NCI-H1436 treated with DMSO at 0.1 percent for 48 hours (cell line): ENCODE measurements at regions not wholly inside any gene's neighbourhood (a gene's known extent, or its start where the extent isn't known, plus 50 kb on each side); places are given as distances from the start of the nearest gene placed in this dataset.
"Not testable (repeated sequence)": the region's sequence is repeated elsewhere in the genome, so short reads cannot be mapped to it uniquely, and the experiment has no call there.

Experiments used
- DNase-seq: peaks from one replicate; lab custom pipeline; 2025; lab: John Stamatoyannopoulos, UW

DNA sequence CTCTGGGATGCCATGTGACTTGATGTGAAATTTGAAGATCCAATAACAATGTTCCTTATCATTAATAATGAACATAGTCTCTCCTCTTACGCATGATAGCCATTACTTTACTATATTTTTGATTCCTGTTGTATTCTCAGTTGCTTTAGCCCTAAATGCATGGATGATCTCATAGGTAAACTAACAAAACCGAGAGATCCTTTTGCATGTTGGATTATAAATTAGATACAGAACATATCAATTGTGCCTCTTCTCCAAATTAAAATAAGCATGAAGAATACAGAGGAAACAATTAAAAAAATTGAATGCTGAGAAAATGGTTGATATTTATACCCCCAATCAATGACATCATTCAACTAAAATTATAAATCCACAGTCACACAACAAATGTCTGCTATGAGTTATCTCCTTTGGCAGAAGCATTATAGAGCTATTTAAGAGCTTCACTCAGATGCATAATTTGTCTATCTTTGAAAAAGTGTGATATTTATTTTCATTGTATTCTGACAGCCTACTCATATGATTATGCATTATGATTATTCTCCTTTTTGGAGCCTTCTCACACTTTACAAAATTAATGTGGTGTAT is 386.4 kb upstream of the STXBP6 start:
- no peak for DNase-seq

DNA sequence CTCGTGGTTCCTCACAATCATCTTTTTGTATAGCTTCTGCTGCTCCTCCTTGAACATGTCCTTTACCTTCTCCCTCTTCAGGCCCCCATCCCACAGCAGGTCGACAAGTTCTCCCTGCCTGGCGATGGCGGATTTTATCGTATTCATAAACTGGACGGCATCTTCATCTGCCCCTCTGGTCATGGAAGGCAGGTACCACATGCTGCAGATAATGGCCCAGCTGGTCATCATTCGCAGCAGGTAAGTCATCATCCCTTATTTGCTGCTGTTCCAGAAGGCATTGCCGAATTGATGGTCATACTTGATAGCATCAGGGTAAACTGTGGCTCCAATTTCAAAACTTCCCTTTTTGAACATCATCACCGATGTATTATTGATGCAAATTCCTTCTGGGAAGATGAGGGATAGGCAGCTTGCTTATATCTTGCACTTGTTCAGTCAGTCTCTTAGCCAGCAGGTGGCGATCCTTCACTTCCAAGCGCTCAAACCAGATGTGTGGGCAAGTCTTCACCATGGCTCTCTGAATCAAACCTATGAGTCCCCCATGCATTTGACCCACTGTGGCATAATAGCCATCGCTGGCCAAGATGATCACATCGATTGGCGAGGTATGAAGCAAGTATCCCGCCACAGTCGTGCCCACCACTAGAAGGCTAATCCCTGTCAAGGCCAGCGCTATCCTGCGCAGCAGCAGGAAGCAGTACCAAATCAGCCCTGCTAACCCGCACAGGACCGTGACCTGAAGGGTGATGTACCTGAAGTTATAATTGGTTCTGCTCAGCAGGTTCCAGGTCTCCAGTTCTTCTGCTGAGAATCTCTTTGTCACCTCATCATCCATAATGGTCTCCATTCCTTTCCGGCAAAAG is 381.5 kb upstream of the STXBP6 start:
- no peak for DNase-seq

DNA sequence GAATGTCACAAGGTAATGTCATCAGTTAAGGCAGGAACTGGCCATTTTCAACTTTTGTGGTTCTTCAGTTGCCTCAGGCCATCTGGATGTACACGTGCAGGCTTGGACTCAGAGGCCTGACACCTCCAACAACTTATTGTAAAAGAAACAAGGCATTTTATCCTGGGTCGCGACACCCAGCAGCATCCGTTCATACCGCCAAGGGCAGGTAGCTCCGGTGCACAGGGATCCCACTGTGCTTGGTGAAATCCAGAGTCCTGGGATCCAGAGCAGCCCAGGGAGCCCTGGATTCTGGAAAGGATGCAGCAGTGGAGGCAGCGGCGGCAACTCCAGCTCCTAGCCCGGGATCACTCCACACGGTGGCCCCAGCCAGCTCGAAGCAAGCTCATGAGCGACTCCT is 380.9 kb upstream of the STXBP6 start:
- DNase-seq, result no peak

DNA sequence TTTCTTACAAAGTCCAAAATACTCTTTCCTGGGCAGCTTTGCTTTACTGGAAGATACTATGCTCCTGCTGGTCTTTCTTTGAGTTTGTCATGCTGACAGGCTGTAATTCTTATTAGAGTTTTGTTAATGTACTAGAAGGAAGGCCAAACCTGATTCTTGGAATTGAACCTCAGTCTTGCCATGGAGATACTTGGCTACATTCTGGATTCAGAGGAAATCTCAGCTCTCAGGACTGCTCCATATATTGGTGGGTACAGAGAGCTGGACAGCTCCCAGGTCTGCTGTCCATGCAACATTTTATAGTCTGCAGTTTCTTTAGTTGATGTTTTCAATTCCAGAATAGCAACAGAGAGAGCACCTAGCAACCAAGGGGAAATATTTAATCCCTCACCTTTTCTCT is 363.1 kb upstream of the STXBP6 start:
- DNase-seq, result no peak

DNA sequence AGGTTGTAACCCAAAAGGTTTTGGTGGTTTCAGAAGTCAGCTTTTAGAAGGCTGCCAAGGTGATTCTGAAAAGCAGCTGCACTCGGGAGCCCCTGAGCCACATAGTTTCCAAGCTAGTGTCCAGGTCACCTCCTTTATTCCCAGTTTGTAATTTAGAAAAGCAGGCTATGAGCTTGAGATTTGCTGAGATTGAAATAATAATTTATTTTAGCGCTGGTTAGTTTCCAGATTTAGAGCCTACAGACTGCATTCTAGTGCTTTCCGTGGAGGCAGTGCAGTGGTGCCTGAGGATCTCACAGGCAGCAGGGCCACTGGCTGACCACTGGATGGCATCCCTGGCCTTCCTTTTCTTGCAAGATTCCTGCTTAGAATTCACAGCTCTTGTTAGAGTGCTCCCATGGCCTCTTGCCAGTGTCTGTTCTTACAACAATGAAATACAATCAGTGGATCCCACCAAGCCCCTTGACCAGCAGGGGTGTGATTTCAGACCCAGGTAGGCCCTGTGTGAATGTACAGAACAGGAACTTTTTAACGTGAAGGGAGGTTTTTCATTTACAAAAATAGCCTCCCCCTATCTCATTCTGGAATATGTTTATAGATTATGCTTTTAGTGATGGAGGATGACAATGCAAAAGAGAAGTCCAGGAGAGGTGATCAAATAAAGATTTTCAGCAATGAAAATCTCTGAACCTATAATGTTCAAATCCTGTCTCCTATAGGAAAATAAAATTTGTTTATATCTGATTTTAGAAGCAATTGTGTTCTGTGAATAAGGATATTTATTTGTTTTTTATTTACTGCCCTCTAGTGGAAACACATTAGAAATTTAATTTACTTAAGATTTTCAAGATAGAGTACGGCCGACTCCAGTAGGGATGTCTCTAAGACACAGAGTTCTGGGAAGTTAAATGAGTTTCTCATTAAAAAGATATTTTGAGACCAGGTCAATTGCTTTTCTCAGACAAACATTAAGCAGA is 362.1 kb upstream of the STXBP6 start:
- no peak for DNase-seq

DNA sequence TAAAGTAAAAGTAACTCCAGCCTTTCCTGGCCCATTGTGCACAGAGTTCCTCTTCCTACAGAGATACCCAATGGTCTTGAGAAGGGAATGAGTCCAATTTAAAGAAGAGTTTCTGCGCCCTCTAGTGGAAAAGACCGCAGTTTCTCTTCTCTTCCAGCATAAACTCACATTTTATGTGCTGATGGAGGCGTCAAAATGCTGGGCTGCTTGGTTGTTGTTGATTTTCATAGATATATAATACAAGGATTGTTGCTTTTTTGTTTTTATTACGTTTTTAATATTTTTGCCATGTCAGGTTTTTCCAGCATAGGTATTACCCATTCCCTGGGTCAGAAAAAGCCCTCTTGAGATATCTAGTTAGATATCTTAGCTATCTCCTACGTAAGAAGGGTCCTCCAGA is 356.9 kb upstream of the STXBP6 start:
- DNase-seq, result no peak

DNA sequence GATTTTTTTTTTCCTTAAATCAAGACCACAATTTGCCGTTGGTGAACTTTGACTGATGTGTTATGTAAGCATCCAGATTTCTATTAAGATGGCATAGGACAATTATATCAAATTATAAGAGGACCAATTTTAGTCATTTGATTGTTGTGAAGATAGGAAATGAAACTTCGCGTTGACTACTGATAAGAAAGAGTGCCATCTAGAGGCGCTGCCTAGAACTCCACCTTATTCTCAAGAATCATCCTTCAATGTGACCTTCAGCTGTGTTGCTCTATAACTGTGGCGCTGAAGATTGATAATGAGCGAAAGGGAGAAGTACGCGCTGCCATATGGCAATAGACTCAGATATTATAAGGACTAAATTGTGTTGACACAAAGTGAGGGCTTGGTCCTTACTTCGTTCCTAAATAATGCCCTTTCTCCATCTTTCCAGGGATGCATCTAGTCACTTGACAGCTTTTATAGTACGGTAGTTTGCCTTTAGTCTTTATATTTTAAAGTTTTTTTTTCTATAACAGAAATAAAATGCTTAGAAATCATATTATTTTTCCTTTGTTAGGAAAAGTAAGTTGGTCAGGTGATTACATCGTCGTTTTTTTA is 350.8 kb upstream of the STXBP6 start:
- DNase-seq, result no peak

DNA sequence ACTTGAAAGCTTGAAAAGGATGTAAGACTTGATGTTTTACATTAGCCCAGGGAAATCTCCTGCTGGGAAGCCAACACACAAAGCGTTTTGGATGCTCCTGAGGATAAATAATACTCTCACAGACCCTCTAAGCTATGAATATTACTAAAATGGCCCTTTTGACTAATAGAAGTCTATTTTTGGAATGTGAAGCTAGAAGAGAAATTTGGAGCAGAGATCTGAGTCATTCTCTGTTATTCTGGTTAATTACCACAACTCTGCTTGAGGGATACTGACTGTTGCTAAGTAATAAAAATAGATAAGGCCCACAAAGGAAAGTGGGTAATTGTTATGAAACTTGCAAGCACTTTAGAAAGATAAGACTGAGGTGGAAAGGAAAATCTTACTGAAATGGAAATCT is 346.2 kb upstream of the STXBP6 start:
- DNase-seq, result no peak

DNA sequence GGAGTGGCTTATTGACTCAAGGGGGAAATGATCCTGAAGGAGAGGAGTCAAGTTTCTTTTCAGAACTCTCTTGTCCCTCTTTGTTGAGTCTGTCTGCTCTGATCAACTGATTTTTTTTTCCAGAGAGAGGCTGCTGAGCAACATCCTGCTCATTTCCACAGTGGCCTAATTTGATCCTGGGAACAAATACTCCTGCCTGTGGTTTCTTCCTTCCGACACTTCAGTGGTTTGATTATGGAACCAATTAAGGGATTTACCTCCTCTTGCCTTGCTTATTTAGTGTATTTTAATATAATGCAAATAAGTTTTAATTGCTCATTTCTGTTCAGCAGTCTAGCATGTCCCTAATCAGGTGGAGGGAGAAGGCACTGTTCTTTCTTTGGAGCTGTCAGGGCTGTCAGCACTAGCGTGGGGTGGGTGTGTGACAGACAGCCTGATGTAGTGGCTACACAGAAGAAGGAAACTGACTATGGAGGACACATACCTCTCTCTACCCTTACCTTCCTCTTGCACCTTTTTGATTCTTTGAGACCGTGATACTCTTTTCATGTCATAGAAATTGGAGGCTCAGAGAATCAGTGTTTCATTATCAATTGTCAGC is 344.9 kb upstream of the STXBP6 start:
- no peak for DNase-seq

DNA sequence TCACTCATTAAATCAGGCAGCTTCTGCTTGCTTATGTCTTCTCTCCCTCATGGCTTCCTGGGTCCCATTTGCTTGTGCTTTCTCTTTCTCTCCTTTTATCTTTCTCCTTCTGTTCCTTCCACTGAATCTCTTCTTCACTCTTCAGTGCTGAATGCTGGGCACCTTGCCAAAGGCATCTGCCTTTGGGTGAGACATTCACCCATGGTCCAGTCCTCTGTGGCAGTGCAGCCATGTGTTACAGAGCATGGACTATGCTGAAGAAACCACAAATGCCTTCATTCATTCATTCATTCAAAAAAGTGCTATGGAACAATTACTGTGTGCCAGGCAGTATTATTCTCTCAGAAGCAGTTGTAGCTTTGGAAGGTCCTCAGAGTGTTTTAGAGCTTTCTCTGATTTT is 344.4 kb upstream of the STXBP6 start:
- no peak for DNase-seq

DNA sequence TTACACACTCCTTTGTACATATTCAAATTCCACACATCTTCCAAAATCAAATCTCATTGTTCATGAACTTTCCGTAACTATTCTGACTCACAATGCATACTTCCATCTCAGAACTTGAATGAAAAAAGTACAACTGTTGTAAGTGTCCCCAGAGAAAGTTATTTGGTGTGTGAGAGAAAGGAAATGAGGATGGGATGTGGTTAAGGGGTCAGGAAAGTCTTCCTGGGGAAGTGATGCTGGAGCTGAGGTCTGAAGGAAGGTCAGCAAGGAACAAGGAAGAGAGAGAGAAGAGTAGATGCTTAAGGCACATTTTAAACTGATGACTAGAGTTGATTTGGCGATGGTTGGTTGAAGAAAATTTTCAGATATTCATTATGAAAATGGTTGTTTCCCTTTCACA is 340.0 kb upstream of the STXBP6 start:
- DNase-seq, result no peak

DNA sequence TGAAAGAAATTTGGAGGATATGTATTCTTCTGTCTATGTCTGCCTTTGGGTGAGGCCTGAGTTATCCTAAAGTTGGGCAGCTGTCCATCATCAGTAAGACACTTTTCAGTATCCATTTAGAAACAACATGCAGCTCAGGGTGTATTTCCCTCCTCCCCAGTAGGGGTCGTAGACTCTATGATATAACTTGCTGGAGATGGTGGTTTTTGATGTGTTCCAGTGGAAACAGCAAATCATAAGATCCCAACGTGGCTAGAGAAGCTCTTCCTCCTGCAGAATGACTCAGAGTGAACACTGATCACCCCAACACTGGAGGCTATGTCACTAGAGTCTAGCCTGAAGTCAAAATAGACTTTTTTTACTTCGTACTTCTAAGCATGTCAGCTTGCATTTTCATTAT is 331.6 kb upstream of the STXBP6 start:
- no peak for DNase-seq

DNA sequence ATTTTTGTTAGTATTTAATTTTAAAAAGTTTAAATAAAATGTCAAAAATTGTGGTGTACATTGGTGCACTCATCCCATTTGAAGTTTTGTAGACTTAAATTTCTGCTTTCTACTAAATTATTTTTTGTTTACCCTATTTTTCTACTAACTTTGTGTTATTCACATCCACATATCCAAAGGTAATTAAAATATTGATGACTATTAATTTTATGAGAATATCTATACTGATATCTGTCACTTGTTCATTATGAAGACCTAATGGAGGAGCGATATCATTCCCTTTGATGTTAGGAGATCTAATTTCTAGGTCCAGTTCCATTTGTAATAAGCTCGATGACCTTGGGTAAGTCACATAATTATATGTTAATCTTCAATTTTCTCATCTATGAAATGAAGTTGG is 325.7 kb upstream of the STXBP6 start:
- DNase-seq, result no peak

DNA sequence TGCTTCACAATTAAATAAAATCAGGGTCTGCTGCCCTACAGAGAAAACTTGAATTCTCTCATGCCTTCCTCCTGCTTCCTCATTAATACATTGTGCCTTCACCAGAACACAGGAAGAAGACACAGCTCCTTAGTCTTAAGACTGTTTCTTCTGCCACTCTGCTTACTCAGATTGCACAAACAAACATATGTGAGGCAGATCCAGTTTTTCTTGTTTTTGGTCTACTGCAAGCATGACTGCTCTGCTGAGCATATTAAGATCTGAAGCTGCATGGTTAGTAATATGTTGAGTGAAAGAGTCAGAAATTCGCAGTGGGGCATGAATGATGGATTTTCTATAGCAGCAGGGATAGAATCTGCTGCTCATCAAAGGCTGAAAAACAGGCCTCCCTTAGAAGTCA is 321.1 kb upstream of the STXBP6 start:
- DNase-seq, result no peak

DNA sequence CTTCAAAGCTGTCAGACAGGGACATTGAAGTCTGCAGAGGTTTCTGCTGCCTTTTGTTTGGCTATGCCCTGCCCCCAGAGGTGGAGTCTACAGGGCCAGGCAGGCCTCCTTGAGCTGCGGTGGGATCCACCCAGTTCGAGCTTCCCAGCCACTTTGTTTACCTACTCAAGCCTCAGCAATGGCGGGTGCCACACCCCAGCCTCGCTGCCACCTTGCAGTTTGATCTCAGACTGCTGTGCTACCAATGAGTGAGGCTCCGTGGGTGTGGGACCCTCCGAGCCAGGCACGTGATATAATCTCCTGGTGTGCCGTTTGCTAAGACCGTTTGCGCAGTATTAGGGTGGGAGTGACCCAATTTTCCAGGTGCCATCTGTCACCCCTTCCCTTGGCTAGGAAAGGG is 320.1 kb upstream of the STXBP6 start:
- DNase-seq, result not testable (repeated sequence)

DNA sequence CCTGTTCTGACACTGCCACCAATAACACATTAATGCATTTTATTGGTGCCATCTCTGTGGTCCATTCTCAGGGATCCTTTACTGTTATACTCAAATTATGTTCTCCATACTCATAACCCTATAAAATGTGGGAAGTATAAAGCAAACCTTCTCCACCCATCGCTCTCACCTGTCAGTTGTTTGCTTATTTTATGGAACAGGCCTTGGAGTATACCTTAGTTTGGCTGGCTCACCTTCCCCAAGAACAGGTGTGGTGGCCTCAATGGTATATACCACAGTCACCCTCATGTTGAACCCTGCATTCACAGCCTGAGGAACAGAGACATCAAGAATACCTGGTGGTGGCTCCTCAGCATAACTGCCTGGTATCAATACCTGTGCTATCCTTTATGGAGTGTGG is 308.4 kb upstream of the STXBP6 start:
- no peak for DNase-seq

DNA sequence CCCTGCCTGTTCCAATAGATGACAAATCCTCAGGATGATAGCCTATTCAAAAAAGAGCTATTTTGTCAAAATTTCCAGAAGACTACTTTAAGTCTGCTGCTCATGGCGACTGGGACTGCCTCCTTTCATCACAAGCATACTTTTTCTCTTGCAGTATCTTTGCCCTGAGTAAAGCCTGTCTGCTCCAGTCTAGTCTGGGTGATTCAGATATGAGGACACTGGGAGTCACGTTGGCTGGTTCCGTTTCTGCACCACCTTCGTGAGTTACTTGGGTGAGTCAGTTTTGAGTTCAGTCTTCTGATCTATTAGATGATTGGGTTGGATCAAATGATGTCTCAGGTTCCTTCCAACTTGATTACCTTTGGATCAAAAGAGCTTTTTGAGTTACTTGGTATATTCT is 301.3 kb upstream of the STXBP6 start:
- no peak for DNase-seq

DNA sequence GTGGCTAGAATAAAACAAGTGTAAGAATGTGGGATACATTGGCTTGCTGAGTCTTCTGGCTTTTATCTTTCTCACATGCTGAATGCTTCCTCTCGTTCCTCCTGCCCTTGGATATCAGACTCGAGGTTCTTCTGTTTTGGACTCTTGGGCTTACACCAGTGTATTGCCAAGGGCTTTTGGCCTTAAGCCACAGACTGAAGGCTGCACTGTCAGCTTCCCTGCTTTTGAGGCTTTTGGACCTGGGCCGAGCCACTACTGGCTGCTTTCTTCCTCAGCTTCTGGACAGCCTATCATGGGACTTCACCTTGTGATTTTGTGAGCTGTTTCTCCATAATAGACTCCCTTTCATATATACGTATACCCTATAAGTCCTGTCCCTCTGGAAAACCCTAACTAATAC is 300.9 kb upstream of the STXBP6 start:
- no peak for DNase-seq

DNA sequence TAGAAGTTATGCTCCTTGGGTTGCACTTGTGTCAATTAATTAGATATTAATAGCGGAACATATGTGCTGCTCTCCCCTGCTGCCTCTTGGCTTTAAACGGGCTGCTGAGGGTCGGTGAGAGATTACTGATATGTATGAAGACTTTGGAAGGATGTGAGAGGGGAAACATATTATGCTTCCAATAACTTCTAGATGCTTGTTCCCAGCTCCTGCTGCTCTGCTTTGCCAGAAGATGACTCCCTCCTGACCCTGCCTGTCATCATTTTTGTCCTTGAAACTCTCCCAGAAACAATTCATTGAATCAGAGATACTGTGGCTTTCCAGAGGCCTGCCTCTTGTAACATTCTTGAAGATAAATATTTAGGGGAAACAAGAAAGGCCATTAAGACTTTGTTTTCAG is 300.1 kb upstream of the STXBP6 start:
- no peak for DNase-seq

DNA sequence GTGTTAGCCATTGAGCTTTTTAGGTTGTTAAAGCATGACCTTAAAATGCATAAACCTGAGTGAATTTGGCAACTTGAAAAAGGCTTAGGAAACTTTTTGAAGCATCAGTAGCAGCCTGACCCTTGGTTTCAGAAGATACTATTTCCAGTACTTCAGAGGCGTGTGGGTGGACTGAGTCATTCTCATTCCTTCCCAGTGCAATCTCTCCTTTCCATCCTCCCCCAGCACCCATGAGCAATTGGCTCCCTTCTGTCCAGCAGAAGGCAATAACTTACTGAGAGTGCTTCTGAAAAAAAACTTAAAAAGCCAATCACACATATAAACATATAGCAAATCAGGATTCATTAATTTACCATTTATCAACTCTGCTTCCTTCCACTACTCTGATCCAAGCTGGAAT is 299.3 kb upstream of the STXBP6 start:
- DNase-seq, result no peak

DNA sequence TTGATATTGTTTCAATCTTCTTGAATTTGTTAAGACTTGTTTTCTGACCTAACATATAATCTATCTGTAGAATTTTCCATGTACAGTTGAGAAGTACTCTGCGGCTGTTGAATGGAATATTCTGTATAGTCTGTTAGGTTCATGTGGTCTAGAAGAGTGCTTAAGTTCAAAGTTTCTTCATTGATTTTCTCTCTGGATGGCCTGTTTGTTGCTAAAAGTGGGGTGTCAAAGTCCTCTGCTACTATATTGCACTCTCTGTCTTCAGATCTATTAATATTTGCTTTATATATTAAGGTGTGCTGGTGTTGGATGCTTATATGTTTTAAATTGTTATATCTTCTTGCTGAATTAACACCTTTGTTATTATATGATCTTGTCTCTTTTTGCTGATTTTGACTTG is 290.9 kb upstream of the STXBP6 start:
- DNase-seq, result no peak

DNA sequence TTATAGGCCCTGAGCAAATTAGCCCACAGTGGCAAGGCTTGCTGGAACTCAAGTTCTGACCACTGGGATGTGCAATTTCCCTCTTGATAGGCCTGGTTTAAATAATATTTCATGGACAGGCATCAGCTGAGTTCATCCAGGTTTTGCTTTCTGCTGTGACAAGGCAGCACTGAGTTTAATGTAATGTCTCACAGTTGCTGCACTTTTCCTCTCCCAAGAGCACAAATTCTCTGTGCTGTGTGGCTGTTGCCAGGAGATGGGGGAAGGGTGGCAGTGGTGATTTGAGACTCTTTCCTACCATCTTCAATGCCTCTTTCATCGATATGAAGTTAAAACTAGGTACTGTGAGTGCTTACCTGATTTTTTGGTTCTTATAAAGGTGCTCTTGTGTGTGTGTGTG is 272.8 kb upstream of the STXBP6 start:
- DNase-seq, result no peak
